H1 (cell line): ENCODE measurements at regions not wholly inside any gene's neighbourhood (a gene's known extent, or its start where the extent isn't known, plus 50 kb on each side); places are given as distances from the start of the nearest gene placed in this dataset.
"Not testable (repeated sequence)": the region's sequence is repeated elsewhere in the genome, so short reads cannot be mapped to it uniquely, and the experiment has no call there.

Source experiments
- CTCF ChIA-PET: fragments of 300-600 bp; sonication (Branson Sonifier 250); formaldehyde crosslinking; loops from one replicate; lab custom pipeline; 2021; ENCODE audit not compliant: partially characterized antibody; lab: Charles Lee
- POLR2A ChIA-PET: fragments of 300-600 bp; sonication (Branson Sonifier 250); formaldehyde crosslinking; loops from one replicate; lab custom pipeline; 2021; ENCODE audit warnings: inconsistent platforms; ENCODE audit not compliant: partially characterized antibody; lab: Charles Lee
- DNase-seq, 2 experiments: peaks; one replicate each; pipeline versions ENCODE4 v3.0.0 to v3.0.0-alpha.2; 2010 to 2022; ENCODE audit warnings: low spot score in 2 of 2, low read depth in 1 of 2, mixed read lengths in 1 of 2
- FAIRE-seq: peaks from 2 replicates; lab custom pipeline; 2011; peaks lifted over from hg19 to GRCh38; lab: Jason Lieb, UNC
- H2AFZ ChIP-seq: 2 replicates; pipeline ENCODE4 v1.8.1; 2012; ENCODE audit warnings: low read length, inconsistent platforms
- H2AK5ac ChIP-seq: 2 replicates; pipeline ENCODE4 v1.6.1; 2013; ENCODE audit warnings: low read depth, low read length
- H2BK120ac ChIP-seq: replicated peaks from 2 replicates; pipeline ENCODE3; 2013; ENCODE audit warnings: low read depth, low read length, inconsistent platforms
- H2BK12ac ChIP-seq: 2 replicates; pipeline ENCODE4 v1.6.1; 2013; ENCODE audit warnings: low read depth, low read length
- H2BK15ac ChIP-seq: 2 replicates; pipeline ENCODE4 v1.6.1; 2013; ENCODE audit warnings: low read length
- H2BK20ac ChIP-seq: 2 replicates; pipeline ENCODE4 v1.6.1; 2013; ENCODE audit warnings: low read length
- H2BK5ac ChIP-seq: 2 replicates; pipeline ENCODE4 v1.6.1; 2013; ENCODE audit warnings: low read depth, low read length
- H3K14ac ChIP-seq: 2 replicates; pipeline ENCODE4 v1.6.1; 2013; ENCODE audit warnings: inconsistent platforms; ENCODE audit not compliant: insufficient read length
- H3K18ac ChIP-seq: 2 replicates; pipeline ENCODE4 v1.6.1; 2013; ENCODE audit warnings: low read length; ENCODE audit errors: extremely low read depth
- H3K23ac ChIP-seq: 2 replicates; pipeline ENCODE4 v1.6.1; 2013; ENCODE audit warnings: inconsistent platforms; ENCODE audit not compliant: insufficient read length
- H3K23me2 ChIP-seq: 2 replicates; pipeline ENCODE4 v1.6.1; 2013; ENCODE audit warnings: low read depth, low read length
- H3K27ac ChIP-seq: 2 replicates; pipeline ENCODE4 v1.6.1; 2011; ENCODE audit warnings: low read depth, low read length, inconsistent platforms
- H3K27me3 ChIP-seq, 4 experiments: replicated peaks in 1 of 4; 1 replicate in 1 of 4; 2 replicates in 3 of 4; pipeline versions ENCODE4 v1.6.1 to v1.8.1; 2011 to 2013; ENCODE audit warnings: low read length in 3 of 4, mild to moderate bottlenecking in 3 of 4, inconsistent platforms in 2 of 4, mixed read lengths in 2 of 4, moderate library complexity in 1 of 4; ENCODE audit not compliant: control insufficient read depth in 3 of 4, insufficient read depth in 3 of 4; ENCODE audit errors: extremely low read depth in 1 of 4
- H3K36me3 ChIP-seq, 4 experiments: 2 replicates each; pipeline versions ENCODE4 v1.6.1 to v1.8.1; 2011 to 2013; ENCODE audit warnings: mild to moderate bottlenecking in 4 of 4, low read length in 3 of 4, moderate library complexity in 2 of 4, control low read depth in 1 of 4, inconsistent platforms in 1 of 4; ENCODE audit not compliant: insufficient read depth in 4 of 4, control insufficient read depth in 2 of 4
- H3K4ac ChIP-seq: replicated peaks from 2 replicates; pipeline ENCODE3; 2013; ENCODE audit warnings: low read length, low read depth, mixed read lengths, inconsistent platforms; ENCODE audit not compliant: insufficient read length
- H3K4me1 ChIP-seq, 4 experiments: replicated peaks in 1 of 4; 1 replicate in 1 of 4; 2 replicates in 3 of 4; pipeline versions ENCODE4 v1.6.1 to v1.8.1; 2011 to 2013; ENCODE audit warnings: low read length in 3 of 4, inconsistent platforms in 2 of 4, mixed read lengths in 1 of 4; ENCODE audit not compliant: insufficient read depth in 4 of 4, control insufficient read depth in 3 of 4
- H3K4me2 ChIP-seq, 2 experiments: 2 replicates each; pipeline versions ENCODE4 v1.6.1 to v1.8.1; 2011 to 2013; ENCODE audit warnings: low read depth in 2 of 2, low read length in 2 of 2, control low read depth in 1 of 2, inconsistent platforms in 1 of 2, mild to moderate bottlenecking in 1 of 2; ENCODE audit not compliant: insufficient read depth in 1 of 2
- H3K4me3 ChIP-seq, 4 experiments: fragments of 200-600, 300-600 bp in 1 of 4; sonication (generic), shearing (Covaris generic), sonication (Bioruptor Twin) in 1 of 4; 2 replicates each; pipeline versions ENCODE4 v1.5.1 to v1.8.1; 2011 to 2016; ENCODE audit warnings: low read length in 4 of 4, low read depth in 3 of 4, control low read depth in 2 of 4, inconsistent platforms in 2 of 4, mild to moderate bottlenecking in 2 of 4, mixed read lengths in 1 of 4, moderate library complexity in 1 of 4; ENCODE audit not compliant: insufficient read depth in 2 of 4; ENCODE audit errors: extremely low read depth in 1 of 4
- H3K56ac ChIP-seq: replicated peaks from 2 replicates; pipeline ENCODE3; 2013; ENCODE audit warnings: low read depth, mild to moderate bottlenecking, mixed read lengths, low read length, inconsistent platforms; ENCODE audit not compliant: insufficient read length
- H3K79me1 ChIP-seq: 2 replicates; pipeline ENCODE4 v1.6.1; 2013; ENCODE audit warnings: low read depth, low read length, control low read depth
- H3K79me2 ChIP-seq, 2 experiments: 2 replicates each; pipeline versions ENCODE4 v1.6.1 to v1.8.1; 2012 to 2013; ENCODE audit warnings: low read length in 2 of 2, mild to moderate bottlenecking in 2 of 2, inconsistent platforms in 1 of 2; ENCODE audit not compliant: insufficient read depth in 2 of 2, control insufficient read depth in 1 of 2
- H3K9ac ChIP-seq, 4 experiments: replicated peaks in 1 of 4; 1 replicate in 1 of 4; 2 replicates in 3 of 4; pipeline versions ENCODE4 v1.6.1 to v1.8.1; 2011 to 2013; ENCODE audit warnings: low read depth in 3 of 4, low read length in 3 of 4, control low read depth in 2 of 4, mild to moderate bottlenecking in 2 of 4, moderate library complexity in 2 of 4, inconsistent platforms in 1 of 4; ENCODE audit errors: extremely low read depth in 1 of 4
- H3K9me3 ChIP-seq, 2 experiments: 2 replicates each; pipeline versions ENCODE4 v1.6.1 to v1.8.1; 2012 to 2013; ENCODE audit warnings: mild to moderate bottlenecking in 2 of 2, moderate library complexity in 2 of 2, control low read depth in 1 of 2, inconsistent platforms in 1 of 2, low read depth in 1 of 2, low read length in 1 of 2, mixed read lengths in 1 of 2; ENCODE audit not compliant: insufficient read depth in 2 of 2
- H4K20me1 ChIP-seq, 2 experiments: replicated peaks in 1 of 2; 2 replicates each; pipeline versions ENCODE3 to v1.8.1; 2011 to 2013; ENCODE audit warnings: inconsistent platforms in 2 of 2, low read length in 2 of 2, mild to moderate bottlenecking in 1 of 2; ENCODE audit not compliant: insufficient read depth in 2 of 2, control insufficient read depth in 1 of 2
- H4K5ac ChIP-seq: 2 replicates; pipeline ENCODE4 v1.6.1; 2013; ENCODE audit warnings: low read length, low read depth, mixed read lengths, inconsistent platforms; ENCODE audit not compliant: insufficient read length
- H4K8ac ChIP-seq: 2 replicates; pipeline ENCODE4 v1.8.0; 2013; ENCODE audit warnings: mild to moderate bottlenecking, moderate library complexity, low read length, inconsistent platforms; ENCODE audit not compliant: insufficient read depth; ENCODE audit errors: extremely low read depth
- H4K91ac ChIP-seq: replicated peaks from 2 replicates; pipeline ENCODE3; 2013; ENCODE audit warnings: low read length, mixed read lengths, inconsistent platforms; ENCODE audit not compliant: insufficient read length
- WGBS, 2 experiments: shearing (Covaris generic) in 1 of 2; methylation state at CpG; one replicate each; pipeline versions ENCODE4 v1.1.6 to v1.1.7; 2013 to 2015; ENCODE audit warnings: low lambda C conversion rate in 2 of 2, mixed read lengths in 2 of 2, inconsistent platforms in 1 of 2, low coverage in 1 of 2, missing lambda C conversion rate in 1 of 2; ENCODE audit not compliant: insufficient replicate concordance in 2 of 2, insufficient coverage in 1 of 2, insufficient read length in 1 of 2; ENCODE audit errors: extremely low coverage in 1 of 2, missing lambda C conversion rate in 1 of 2; 5-methylcytosine and 5-hydroxymethylcytosine counted together

- H3K9me3 ChIP-seq, H3K4me3 ChIP-seq, H3K4ac ChIP-seq, H4K20me1 ChIP-seq, H3K4me1 ChIP-seq, H3K23ac ChIP-seq, H3K14ac ChIP-seq, H3K9ac ChIP-seq, H3K36me3 ChIP-seq, H3K79me2 ChIP-seq, H3K4me2 ChIP-seq, H2AFZ ChIP-seq, POLR2A ChIA-PET, H2BK15ac ChIP-seq, H2BK120ac ChIP-seq, DNase-seq, H2AK5ac ChIP-seq, H2BK12ac ChIP-seq, H3K18ac ChIP-seq, H3K23me2 ChIP-seq, H3K27ac ChIP-seq, H4K8ac ChIP-seq, H2BK5ac ChIP-seq, H3K56ac ChIP-seq, FAIRE-seq, H2BK20ac ChIP-seq, CTCF ChIA-PET, H4K5ac ChIP-seq, H3K79me1 ChIP-seq, H4K91ac ChIP-seq, H3K27me3 ChIP-seq: not testable (repeated sequence)
- WGBS, 2 experiments = 94% methylated on average over 3 of the region's 3 CpGs; no CpG with 5 or more reads in 1 of the 2 experiments
Measured at GRCh38 chr3:5775100-5775499, 587.6 kb downstream of the EDEM1 start.
